ENCODE measurements at regions not wholly inside any gene's neighbourhood (a gene's known extent, or its start where the extent isn't known, plus 50 kb on each side); places are given as distances from the start of the nearest gene placed in this dataset.
"Not testable (repeated sequence)": the region's sequence is repeated elsewhere in the genome, so short reads cannot be mapped to it uniquely, and the experiment has no call there.

DNA sequence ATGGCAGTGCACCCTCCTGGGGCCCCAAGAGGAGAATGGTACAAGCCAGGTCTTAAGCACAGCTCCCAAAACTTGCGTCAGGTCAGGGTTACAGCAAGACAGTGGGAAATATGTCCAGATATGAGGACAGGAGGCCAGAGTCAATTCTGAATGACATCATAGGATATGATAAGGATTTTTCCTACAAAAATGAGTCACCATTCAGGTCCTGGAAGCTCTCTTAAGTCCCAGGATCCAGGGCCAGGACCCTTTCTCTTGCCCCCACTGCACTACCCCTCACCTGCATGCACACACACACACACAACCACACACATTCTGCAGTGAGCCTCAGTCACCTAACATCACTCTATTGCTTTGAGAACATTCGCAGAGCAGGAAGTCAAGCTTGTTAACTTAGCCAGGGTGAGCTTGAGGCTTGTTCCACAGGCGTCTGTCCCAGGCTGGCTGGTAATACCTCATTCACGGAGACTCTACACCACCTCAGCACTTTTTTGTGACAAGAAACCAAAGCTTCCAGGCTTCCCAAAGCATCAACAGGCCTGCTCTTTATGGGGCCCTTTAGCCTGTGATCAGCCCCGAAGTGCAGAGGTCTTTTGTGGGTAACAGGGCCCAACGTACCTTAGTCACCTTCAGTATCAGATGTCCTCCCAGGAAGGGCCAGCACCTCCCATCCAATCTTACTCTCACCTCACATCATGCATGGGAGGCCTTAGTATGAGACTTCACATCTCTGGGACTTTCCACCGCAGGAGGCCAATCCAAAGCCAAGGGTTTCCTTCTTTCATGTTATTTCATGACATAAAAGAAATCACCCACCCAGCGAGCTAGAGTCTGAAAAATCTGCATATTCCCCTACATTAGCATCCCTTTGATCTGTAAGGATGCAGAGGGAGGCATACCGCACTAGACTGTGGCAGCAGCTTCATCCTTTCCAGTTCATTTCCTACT lies 74.0 kb upstream of the LIPC start:
- H3K27ac ChIP-seq, result no peak overlapping the region
- TF ChIP-seq POLR2A (IDR thresholded peaks at IDR 0.05) (no peak), CTCF (IDR thresholded peaks at IDR 0.05) (no peak)
- no peak overlapping the region for H3K4me3 ChIP-seq
- DNase-seq, result no peak
- no peaks in the 10 kb centered on the region for H3K9me3 ChIP-seq (replicated peaks in 1 of 3)
- intact Hi-C loops (cut with DNase I), result no loop called here
- no peaks in the 10 kb centered on the region for H3K4me1 ChIP-seq (replicated peaks in 1 of 2)
- H3K36me3 ChIP-seq (replicated peaks in 1 of 2), result no peaks in the 10 kb centered on the region
- 87 to 91% (median 89%) methylated on average over 6 to 9 of the region's 9 CpGs for WGBS, 4 donors
- no peaks in the 10 kb centered on the region for H3K27me3 ChIP-seq

GRCh38 chr15:58360421-58361090 lies 71.2 kb upstream of the LIPC start:
- intact Hi-C loops (cut with DNase I), result no loop called here
- DNase-seq, result no peak
- Histone ChIP-seq H3K36me3 (replicated peaks in 1 of 2) (no peaks in the 10 kb centered on the region), H3K4me3 (no peak overlapping the region), H3K4me1 (replicated peaks in 1 of 2) (no peaks in the 10 kb centered on the region), H3K9me3 (replicated peaks in 1 of 3) (no peaks in the 10 kb centered on the region), H3K27me3 (no peaks in the 10 kb centered on the region), H3K27ac (no peak overlapping the region)
- no peak for TF ChIP-seq POLR2A (IDR thresholded peaks at IDR 0.05)
- TF ChIP-seq CTCF (IDR thresholded peaks at IDR 0.05), result no peak
- WGBS, 4 donors, result 84 to 87% (median 86%) methylated on average over 4 of the region's 4 CpGs

DNA sequence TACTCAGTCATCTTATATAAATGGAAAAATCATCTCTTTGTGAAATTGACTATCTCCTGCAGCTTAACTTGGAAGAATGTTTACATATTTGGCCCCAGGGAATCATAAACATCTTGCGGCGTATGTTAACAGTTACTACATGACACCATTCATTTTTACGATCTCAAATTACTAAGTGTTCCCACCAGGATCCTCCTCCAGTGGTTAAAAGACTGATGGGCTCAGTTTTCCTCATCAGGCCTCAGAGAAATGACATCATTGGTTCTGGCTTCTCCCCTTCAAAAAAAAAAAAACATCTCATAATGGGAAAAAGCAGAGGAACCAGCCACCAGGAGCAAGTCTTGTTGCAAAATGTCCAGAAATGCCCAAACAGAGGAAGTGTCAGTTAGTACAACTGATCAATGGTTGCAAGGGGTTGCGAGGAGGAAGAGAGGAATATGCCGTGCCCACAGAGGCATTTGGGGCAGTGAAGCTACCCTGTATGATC lies 70.5 kb upstream of the LIPC start:
- Histone ChIP-seq H3K27ac (no peak overlapping the region), H3K4me3 (no peak overlapping the region), H3K9me3 (replicated peaks in 1 of 3) (no peaks in the 10 kb centered on the region), H3K27me3 (no peaks in the 10 kb centered on the region), H3K4me1 (replicated peaks in 1 of 2) (no peaks in the 10 kb centered on the region), H3K36me3 (replicated peaks in 1 of 2) (no peaks in the 10 kb centered on the region)
- 72 to 88% (median 73%) methylated on average over 5 of the region's 5 CpGs for WGBS, 4 donors
- DNase-seq, result peak in 1 of 7 donors; percentile 12
- intact Hi-C loops (cut with DNase I), result no loop called here
- TF ChIP-seq CTCF (IDR thresholded peaks at IDR 0.05), result no peak
- TF ChIP-seq POLR2A (IDR thresholded peaks at IDR 0.05), result no peak

GRCh38 chr15:58362262-58362922 lies 69.4 kb upstream of the LIPC start:
- Histone ChIP-seq H3K9me3 (replicated peaks in 1 of 3) (no peaks in the 10 kb centered on the region), H3K36me3 (replicated peaks in 1 of 2) (no peaks in the 10 kb centered on the region), H3K4me1 (replicated peaks in 1 of 2) (no peaks in the 10 kb centered on the region), H3K27me3 (no peaks in the 10 kb centered on the region), H3K4me3 (no peak overlapping the region), H3K27ac (no peak overlapping the region)
- TF ChIP-seq CTCF (IDR thresholded peaks at IDR 0.05), result no peak
- intact Hi-C loops (cut with DNase I), result no loop called here
- 75 to 82% (median 78%) methylated on average over 5 to 6 of the region's 6 CpGs for WGBS, 4 donors
- no peak for DNase-seq

GRCh38 chr15:58363118-58363517 lies 68.7 kb upstream of the LIPC start:
- H3K27ac ChIP-seq; H3K36me3 ChIP-seq (replicated peaks in 1 of 2); H3K4me1 ChIP-seq (replicated peaks in 1 of 2); H3K4me3 ChIP-seq; intact Hi-C loops (cut with DNase I); H3K27me3 ChIP-seq; DNase-seq; H3K9me3 ChIP-seq (replicated peaks in 1 of 3): not testable (repeated sequence)
- WGBS, 4 donors, result 56 to 70% (median 64%) methylated on average over 3 to 8 of the region's 8 CpGs

DNA sequence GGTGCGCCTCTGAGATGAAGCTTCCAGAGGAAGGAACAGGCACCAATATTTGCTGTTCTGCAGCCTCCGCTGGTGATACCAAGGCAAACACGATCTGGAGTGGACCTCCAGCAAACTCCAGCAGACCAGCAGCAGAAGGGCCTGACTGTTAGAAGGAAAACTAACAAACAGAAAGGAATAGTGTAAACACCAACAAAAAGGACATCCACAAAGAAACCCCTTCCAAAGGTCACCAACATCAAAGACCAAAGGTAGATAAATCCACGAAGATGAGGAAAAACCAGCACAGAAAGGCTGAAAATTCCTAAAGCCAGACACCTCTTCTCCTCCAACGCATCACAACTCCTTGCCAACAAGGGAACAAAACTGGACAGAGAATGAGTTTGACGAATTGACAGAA lies 68.1 kb upstream of the LIPC start:
- 83 to 93% (median 91%) methylated on average over 5 to 6 of the region's 6 CpGs for WGBS, 4 donors
- intact Hi-C loops (cut with DNase I); H3K27me3 ChIP-seq; H3K27ac ChIP-seq; H3K9me3 ChIP-seq (replicated peaks in 1 of 3); H3K36me3 ChIP-seq (replicated peaks in 1 of 2); H3K4me1 ChIP-seq (replicated peaks in 1 of 2); H3K4me3 ChIP-seq; DNase-seq: not testable (repeated sequence)
